CD4-positive, alpha-beta T cell treated with Interleukin-17A for 1 hour (primary cell): ENCODE measurements at regions not wholly inside any gene's neighbourhood (a gene's known extent, or its start where the extent isn't known, plus 50 kb on each side); places are given as distances from the start of the nearest gene placed in this dataset.

Source experiments
- DNase-seq: peaks from one replicate; pipeline ENCODE4 v3.0.0-alpha.2; 2020

- DNase-seq = no peak
Measured at GRCh38 chr2:64832936-64833335, 156.3 kb upstream of the SLC1A4 start.

DNA sequence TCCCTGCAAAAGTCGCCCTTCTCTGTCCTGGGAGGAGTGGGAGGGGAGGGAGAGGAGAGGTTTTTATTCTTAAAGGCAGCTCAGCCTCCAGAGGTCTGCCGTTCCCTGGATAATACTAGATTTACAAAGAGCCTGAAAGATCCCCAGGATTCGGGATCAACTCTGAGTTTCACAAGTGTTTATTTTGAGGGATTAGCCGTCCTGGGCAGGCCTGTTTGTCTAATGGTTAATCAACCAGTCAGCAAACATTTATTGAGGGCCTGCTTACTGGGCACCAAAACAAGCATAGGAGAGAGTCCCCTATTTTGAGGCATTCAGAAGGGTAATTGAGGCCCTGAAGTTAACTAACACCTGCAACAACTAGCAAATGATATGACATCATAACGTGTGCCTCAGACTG is 152.6 kb upstream of the SLC1A4 start:
- no peak for DNase-seq

- DNase-seq = no peak
Measured at GRCh38 chr2:64837116-64837731, 152.0 kb upstream of the SLC1A4 start.

GRCh38 chr2:64837925-64838641 is 151.1 kb upstream of the SLC1A4 start:
- DNase-seq = no peak

DNA sequence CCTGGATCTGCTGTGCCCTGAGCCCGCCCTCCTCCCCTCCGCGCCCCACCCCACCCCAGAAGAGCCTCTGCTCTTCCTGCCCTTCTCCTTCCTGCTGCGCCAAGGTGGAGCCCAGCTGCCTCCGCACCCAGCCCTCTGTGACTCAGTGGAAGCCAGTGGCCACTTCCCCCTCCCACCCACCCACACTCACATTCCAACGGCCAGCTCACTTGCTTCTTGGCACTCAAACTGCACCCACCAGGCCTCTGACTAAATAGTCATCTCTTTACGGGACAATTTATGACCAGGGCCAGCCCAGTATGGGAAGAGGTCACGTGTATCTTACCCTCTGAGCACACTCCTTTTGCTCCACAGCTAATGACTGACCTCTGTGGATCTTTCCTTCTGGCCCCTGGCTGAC is 150.4 kb upstream of the SLC1A4 start:
- no peak for DNase-seq

GRCh38 chr2:64839844-64840243 is 149.4 kb upstream of the SLC1A4 start:
- no peak for DNase-seq

GRCh38 chr2:64840426-64840881 is 148.7 kb upstream of the SLC1A4 start:
- no peak for DNase-seq

DNA sequence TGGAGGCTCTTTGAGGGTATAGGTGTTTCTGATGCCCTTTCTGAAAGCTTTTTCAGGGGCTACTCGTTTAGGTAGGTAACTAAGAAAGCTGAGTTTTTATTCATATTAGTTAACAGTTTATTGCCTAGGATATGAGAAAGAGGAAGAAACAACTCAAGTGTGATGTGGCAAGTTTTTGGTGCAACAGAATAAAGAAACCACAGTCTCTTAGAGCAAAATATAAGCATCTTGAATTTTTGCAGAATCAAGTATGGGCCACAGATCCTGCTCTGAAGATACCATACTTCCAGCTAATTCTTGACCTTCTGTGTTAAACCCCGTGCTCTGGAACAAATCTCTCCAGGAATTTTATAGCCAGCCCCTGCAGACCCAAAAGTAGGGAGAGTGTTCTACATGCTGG is 147.7 kb upstream of the SLC1A4 start:
- DNase-seq = no peak

GRCh38 chr2:64842030-64842429 is 147.2 kb upstream of the SLC1A4 start:
- no peak for DNase-seq

GRCh38 chr2:64844087-64844486 is 145.1 kb upstream of the SLC1A4 start:
- no peak for DNase-seq

DNA sequence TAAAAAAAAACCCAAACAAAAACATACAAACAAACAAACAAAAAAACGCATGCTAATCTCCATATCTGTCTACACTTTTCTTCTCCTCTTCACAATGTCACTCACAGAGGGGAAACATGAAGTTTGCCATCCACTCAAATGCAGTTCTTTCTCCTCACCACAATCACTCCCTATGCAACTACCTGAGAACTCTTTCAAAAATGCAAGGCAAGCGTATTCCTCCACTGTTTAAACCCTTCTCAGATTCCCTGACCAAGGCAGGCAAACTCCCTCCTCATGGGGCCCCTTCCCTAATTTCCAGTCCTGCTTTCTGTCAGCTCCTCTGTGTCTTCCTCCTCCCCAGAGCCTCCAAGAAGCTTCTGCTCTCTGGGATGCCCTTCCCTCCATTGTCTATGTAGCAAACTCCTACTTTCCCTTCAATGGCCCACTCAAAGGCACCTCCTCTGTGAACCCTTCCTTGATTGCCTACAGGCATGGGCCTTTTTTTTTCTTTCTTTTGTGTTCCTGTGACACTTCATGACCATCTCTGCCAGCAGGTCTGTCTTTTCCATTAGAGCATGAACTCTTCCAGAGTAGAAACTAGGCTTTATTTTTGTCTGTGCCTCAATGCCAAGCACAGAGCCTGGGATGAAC is 143.8 kb upstream of the SLC1A4 start:
- no peak for DNase-seq

DNA sequence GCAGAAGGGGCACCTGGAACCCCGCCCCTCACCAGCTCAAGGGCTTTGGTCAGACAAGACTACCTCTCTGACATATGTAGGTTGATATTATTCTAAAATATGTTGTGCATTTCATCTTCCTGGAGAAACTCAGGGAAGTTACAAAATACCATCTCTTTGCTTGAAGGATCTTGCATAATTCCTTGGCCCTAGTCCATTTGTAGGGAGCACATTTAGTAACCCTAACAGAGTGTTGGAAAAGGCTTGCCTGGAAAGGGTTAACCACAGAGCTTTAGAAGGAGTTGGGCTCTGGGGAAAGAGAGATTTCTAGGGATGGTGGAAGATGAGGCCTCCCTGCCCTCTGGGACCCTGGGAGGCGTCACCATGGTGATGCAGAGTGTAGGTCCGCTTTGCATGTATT is 143.0 kb upstream of the SLC1A4 start:
- DNase-seq = no peak

DNA sequence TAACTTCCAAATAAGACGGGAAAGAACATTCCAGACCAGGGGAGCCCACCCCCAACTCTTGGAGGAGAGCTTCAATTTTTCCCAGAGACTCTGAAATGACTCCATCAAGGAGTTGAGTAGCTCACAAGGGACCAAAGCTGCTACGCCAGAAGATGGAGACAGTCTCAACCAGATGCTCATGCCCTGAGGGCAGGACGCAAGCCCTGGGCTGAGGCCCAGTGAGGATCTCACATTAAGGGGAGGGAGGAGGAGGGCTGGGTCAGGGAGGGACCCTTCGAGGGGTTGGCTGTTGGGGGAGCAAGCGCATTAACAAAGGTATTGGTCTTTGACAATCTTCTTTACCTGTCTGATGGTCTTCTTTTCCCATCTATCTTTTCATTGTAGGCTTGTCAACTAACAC is 141.3 kb upstream of the SLC1A4 start:
- no peak for DNase-seq

- DNase-seq = no peak
Measured at GRCh38 chr2:64848363-64848762, 140.8 kb upstream of the SLC1A4 start.

GRCh38 chr2:64848945-64849344 is 140.3 kb upstream of the SLC1A4 start:
- no peak for DNase-seq

DNA sequence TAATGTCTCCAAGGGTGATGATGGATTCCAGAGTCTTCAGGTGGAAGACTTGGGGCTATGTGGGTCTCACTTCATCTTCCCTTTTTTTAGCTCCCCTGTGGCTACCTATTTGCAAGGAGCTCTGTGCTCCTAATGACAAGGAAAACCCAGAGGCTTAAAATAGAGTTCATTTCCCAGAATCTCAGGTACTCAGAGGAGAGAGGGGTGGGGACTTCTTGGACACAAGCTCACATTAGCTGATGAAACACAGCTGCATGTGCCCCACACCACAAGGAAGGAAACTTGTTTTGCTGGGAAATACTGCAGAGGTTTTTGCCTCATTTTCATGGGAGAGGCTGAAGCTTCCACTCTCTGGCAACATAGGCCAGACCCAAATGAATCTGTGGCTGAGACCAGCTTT is 138.6 kb upstream of the SLC1A4 start:
- DNase-seq = no peak

DNA sequence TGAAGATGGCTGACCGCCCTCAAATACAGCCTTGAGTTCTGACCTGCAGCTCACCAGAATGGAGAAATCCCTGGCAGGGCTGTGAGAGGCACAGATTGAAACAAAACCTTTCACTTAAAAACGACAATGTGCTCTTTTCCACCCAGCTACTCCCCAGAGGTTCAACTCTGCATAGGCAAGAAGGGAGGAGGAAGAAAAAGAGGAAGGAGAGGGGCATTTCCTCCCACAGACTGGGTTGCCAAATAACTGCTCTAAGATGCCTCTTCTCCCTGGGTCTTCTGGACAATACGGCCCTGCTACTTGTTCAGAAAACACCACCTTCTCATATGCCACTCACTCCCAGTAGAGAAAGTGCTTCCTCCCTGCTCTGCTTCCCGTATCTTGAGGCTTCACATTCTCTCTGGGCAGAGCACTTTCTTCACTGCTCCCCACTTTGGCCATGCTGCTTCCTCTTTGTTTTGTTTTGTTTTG is 136.4 kb upstream of the SLC1A4 start:
- no peak for DNase-seq

DNA sequence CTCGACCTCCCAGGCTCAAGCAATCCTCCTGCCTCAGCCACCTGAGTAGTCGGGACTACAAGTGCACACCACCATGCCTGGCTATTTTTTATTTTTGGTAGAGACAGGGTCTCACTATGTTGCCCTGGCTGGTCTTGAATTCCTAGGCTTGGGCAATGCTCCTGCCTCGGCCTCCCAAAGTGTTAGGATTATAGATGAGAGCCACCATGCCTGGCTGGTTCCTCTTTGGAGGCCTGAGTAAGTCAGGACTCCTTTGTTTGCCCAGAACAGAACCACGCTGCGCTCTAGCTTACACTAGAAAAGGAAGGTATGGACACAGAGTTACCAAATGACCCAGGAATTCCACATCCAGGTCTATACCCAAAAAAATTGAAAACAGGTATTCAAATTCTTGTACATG is 135.9 kb upstream of the SLC1A4 start:
- no peak for DNase-seq

DNA sequence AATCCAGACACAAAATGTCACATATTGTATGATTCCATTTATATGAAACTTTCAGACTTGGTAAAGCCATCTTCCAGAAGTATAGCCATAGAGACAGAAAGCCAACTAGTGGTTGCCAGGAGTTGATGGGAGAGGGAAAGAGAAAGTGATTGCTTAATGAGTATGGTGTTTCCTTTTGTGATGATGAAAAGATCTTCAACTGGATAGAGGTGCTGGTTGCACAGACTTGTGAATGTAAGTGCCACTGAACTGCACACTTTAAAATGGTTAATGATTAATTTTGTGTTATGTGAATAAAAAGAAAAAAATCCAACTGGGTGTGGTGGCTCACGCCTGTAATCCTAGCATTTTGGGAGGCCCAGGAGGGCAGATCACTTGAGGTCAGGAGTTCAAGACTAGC is 135.3 kb upstream of the SLC1A4 start:
- no peak for DNase-seq

GRCh38 chr2:64854773-64855237 is 134.4 kb upstream of the SLC1A4 start:
- DNase-seq = no peak

- DNase-seq = no peak
Measured at GRCh38 chr2:64857581-64858471, 131.4 kb upstream of the SLC1A4 start.

DNA sequence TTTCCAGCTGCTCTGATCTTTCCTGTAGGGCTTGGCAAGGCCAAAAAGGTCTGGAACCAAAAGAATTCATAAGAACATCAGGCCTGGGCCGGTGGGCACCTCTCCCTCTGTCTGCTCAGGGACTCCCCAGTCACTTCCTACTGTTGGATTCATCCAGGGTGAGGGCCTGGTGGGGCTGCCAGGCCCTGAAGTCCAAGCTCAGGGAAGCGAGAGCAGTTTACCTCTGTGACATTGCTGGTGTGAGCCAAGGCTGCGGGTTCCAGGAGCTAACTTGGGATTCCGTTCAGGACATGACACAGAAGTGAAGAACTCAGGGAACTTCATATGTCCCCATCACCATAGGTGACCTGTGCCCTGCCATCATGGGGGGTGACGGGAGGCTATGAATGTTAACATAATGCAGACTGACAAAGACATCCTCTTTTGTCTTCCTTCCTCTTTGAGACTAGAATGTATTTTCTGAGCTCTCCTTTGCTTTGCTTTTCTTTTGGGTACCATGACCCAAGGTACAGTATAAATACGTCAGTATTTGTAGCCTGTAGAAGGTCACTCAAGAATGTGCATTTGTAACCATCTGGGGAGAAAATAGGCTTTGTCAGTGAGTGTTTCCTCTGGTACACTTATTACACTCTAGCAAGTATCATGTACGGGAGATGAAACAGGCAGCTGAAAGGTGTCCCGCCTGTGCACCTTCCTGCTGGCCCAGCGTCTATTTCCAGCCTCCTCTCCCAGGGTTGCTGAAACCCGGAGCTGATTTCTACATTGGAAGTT is 130.5 kb upstream of the SLC1A4 start:
- DNase-seq = no peak
